Neural progenitor cell (in vitro differentiated cells): ENCODE measurements at regions not wholly inside any gene's neighbourhood (a gene's known extent, or its start where the extent isn't known, plus 50 kb on each side); places are given as distances from the start of the nearest gene placed in this dataset.

Source experiments
- DNase-seq: peaks from one replicate; pipeline ENCODE4 v3.0.0-alpha.2; 2016; ENCODE audit warnings: low spot score
- H2AFZ ChIP-seq: fragments of 200-600 bp; sonication (generic); replicated peaks from 2 replicates; pipeline ENCODE4 v1.6.1; 2016; ENCODE audit warnings: antibody characterized with exemption
- H3F3A ChIP-seq: fragments of 200-600 bp; sonication (generic); 2 replicates; pipeline ENCODE4 v1.6.1; 2016; ENCODE audit warnings: antibody characterized with exemption, low read depth
- H3K27ac ChIP-seq: fragments of 200-600 bp; sonication (generic); 2 replicates; pipeline ENCODE4 v1.5.1; 2016; ENCODE audit warnings: mild to moderate bottlenecking
- H3K27me3 ChIP-seq: fragments of 200-600 bp; sonication (generic); 2 replicates; pipeline ENCODE4 v1.6.1; 2016; ENCODE audit warnings: mild to moderate bottlenecking, moderate library complexity
- H3K36me3 ChIP-seq: fragments of 200-600 bp; sonication (generic); 2 replicates; pipeline ENCODE4 v1.5.1; 2016
- H3K4me1 ChIP-seq: fragments of 200-600 bp; sonication (generic); 2 replicates; pipeline ENCODE4 v1.6.1; 2016; ENCODE audit warnings: mixed run types
- H3K4me2 ChIP-seq: fragments of 200-600 bp; sonication (generic); 2 replicates; pipeline ENCODE4 v1.6.1; 2016
- H3K4me3 ChIP-seq: fragments of 200-600 bp; sonication (generic); 2 replicates; pipeline ENCODE4 v1.5.1; 2016
- H3K79me2 ChIP-seq: fragments of 200-600 bp; sonication (generic); 2 replicates; pipeline ENCODE4 v1.6.1; 2016; ENCODE audit warnings: low read depth
- H3K9ac ChIP-seq: fragments of 200-600 bp; sonication (generic); 2 replicates; pipeline ENCODE4 v1.6.1; 2016
- H3K9me3 ChIP-seq: fragments of 200-600 bp; sonication (generic); 2 replicates; pipeline ENCODE4 v1.5.1; 2016; ENCODE audit warnings: low read depth
- H4K20me1 ChIP-seq: fragments of 200-600 bp; sonication (generic); 2 replicates; pipeline ENCODE4 v1.6.1; 2016; ENCODE audit warnings: low read depth
- H3K27ac Mint-ChIP-seq: 3 replicates; pipeline ENCODE4 v1.8.0; 2021; ENCODE audit warnings: mixed read lengths
- H3K27me3 Mint-ChIP-seq: 2 replicates; pipeline ENCODE4 v1.8.0; 2022; ENCODE audit warnings: low read depth, mild to moderate bottlenecking, inconsistent platforms, moderate library complexity, mixed read lengths; ENCODE audit not compliant: insufficient read depth
- H3K36me3 Mint-ChIP-seq: 3 replicates; pipeline ENCODE4 v1.8.0; 2021; ENCODE audit warnings: mixed read lengths
- H3K4me1 Mint-ChIP-seq: 3 replicates; pipeline ENCODE4 v1.8.0; 2021; ENCODE audit warnings: mixed read lengths
- H3K4me3 Mint-ChIP-seq: 3 replicates; pipeline ENCODE4 v1.8.0; 2021; ENCODE audit warnings: mild to moderate bottlenecking, moderate library complexity, mixed read lengths
- H3K9me3 Mint-ChIP-seq: 3 replicates; pipeline ENCODE4 v1.8.0; 2020; ENCODE audit warnings: mixed read lengths
- EZH2 ChIP-seq: fragments of 200-600 bp; sonication (generic); IDR thresholded peaks from 2 replicates; pipeline ENCODE4 v1.6.1; 2017; ENCODE audit warnings: antibody characterized with exemption, mild to moderate bottlenecking, moderate library complexity
- EZH2phosphoT487 ChIP-seq: fragments of 200-600 bp; sonication (generic); IDR thresholded peaks from 2 replicates; pipeline ENCODE4 v1.6.1; 2017; ENCODE audit warnings: antibody characterized with exemption
- TF ChIP-seq, protein P1 (sequence below): fragments of 200-600 bp; sonication (generic); IDR thresholded peaks from 2 replicates; pipeline ENCODE4 v1.5.1; 2017; ENCODE audit warnings: antibody characterized with exemption, mild to moderate bottlenecking

- Histone ChIP-seq H2AFZ (no peak overlapping the region), H3K27ac (no peak overlapping the region), H3F3A (no peaks in the 10 kb centered on the region), H3K36me3 (no peaks in the 10 kb centered on the region), H3K9me3 (no peaks in the 10 kb centered on the region), H3K27me3 (no peaks in the 10 kb centered on the region), H3K79me2 (no peaks in the 10 kb centered on the region), H3K4me2 (no peak overlapping the region), H3K4me3 (no peak overlapping the region), H3K9ac (no peak overlapping the region), H3K4me1 (no peaks in the 10 kb centered on the region), H4K20me1 (no peaks in the 10 kb centered on the region)
- H3K4me1 Mint-ChIP-seq: peaks cover 8% of the 10 kb centered on the region
- TF ChIP-seq EZH2 (no peak), EZH2phosphoT487 (no peak)
- TF ChIP-seq, protein P1, sequence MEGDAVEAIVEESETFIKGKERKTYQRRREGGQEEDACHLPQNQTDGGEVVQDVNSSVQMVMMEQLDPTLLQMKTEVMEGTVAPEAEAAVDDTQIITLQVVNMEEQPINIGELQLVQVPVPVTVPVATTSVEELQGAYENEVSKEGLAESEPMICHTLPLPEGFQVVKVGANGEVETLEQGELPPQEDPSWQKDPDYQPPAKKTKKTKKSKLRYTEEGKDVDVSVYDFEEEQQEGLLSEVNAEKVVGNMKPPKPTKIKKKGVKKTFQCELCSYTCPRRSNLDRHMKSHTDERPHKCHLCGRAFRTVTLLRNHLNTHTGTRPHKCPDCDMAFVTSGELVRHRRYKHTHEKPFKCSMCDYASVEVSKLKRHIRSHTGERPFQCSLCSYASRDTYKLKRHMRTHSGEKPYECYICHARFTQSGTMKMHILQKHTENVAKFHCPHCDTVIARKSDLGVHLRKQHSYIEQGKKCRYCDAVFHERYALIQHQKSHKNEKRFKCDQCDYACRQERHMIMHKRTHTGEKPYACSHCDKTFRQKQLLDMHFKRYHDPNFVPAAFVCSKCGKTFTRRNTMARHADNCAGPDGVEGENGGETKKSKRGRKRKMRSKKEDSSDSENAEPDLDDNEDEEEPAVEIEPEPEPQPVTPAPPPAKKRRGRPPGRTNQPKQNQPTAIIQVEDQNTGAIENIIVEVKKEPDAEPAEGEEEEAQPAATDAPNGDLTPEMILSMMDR: no peak
- H3K27ac Mint-ChIP-seq: peak overlapping the region; percentile 66
- DNase-seq: no peak
- H3K36me3 Mint-ChIP-seq: no peaks in the 10 kb centered on the region
- no peaks in the 10 kb centered on the region for H3K9me3 Mint-ChIP-seq
- H3K4me3 Mint-ChIP-seq: no peak overlapping the region
- H3K27me3 Mint-ChIP-seq: peaks cover 6% of the 10 kb centered on the region
Measured at GRCh38 chr5:133825631-133826289, 142.7 kb downstream of the C5orf15 start.

DNA sequence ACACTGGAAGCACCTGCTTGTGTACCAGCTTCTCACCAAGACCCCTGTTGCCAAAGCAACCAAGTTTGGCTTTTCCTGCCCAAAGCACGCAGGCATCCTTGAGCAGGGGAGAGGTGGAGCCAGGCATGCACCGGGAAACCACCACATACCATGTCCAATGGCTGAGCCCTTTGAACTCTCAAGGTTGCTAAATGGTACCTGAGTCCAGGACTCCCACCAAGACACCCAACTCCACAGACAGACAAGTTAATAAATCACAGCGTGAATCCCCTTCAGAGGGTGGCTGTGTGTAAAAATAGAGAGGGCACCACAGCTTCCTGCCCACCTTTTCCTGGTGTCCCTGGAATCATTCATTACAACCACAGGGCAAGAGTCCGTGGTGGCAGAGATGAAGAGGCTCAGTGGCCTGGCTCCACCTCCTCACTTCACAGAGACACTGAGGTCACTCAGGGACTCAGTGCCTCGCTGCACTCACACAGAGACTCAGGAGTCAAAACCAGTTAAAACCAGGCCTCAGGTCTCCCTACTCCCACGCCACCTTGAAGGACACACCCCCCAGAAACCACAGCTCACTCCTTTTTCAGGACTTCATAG lies 143.7 kb downstream of the C5orf15 start:
- no peak overlapping the region for H3K4me2 ChIP-seq
- no peak overlapping the region for H3K9ac ChIP-seq
- Mint-ChIP-seq H3K4me1 (peaks cover 18% of the 10 kb centered on the region), H3K36me3 (no peaks in the 10 kb centered on the region), H3K4me3 (no peak overlapping the region), H3K27ac (no peak overlapping the region), H3K27me3 (peaks cover 6% of the 10 kb centered on the region), H3K9me3 (no peaks in the 10 kb centered on the region)
- no peak overlapping the region for H3K4me3 ChIP-seq
- DNase-seq: no peak
- H3F3A ChIP-seq: no peaks in the 10 kb centered on the region
- TF ChIP-seq, protein P1: no peak
- TF ChIP-seq EZH2phosphoT487: no peak
- TF ChIP-seq EZH2: no peak
- H3K4me1 ChIP-seq: no peaks in the 10 kb centered on the region
- no peaks in the 10 kb centered on the region for H3K79me2 ChIP-seq
- H3K9me3 ChIP-seq: no peaks in the 10 kb centered on the region
- no peaks in the 10 kb centered on the region for H4K20me1 ChIP-seq
- no peaks in the 10 kb centered on the region for H3K36me3 ChIP-seq
- no peak overlapping the region for H3K27ac ChIP-seq
- no peak overlapping the region for H2AFZ ChIP-seq
- H3K27me3 ChIP-seq: no peaks in the 10 kb centered on the region

GRCh38 chr5:133821889-133822288 lies 146.5 kb downstream of the C5orf15 start:
- H3K9ac ChIP-seq: no peak overlapping the region
- Mint-ChIP-seq H3K4me1 (peaks cover 27% of the 10 kb centered on the region), H3K27ac (no peak overlapping the region), H3K9me3 (no peaks in the 10 kb centered on the region), H3K27me3 (peaks cover 3% of the 10 kb centered on the region), H3K36me3 (no peaks in the 10 kb centered on the region), H3K4me3 (no peak overlapping the region)
- H3K4me2 ChIP-seq: no peak overlapping the region
- no peaks in the 10 kb centered on the region for H3K79me2 ChIP-seq
- no peak for DNase-seq
- peaks cover 8% of the 10 kb centered on the region for H3K4me1 ChIP-seq
- no peaks in the 10 kb centered on the region for H3K9me3 ChIP-seq
- H3K36me3 ChIP-seq: no peaks in the 10 kb centered on the region
- H3K4me3 ChIP-seq: no peak overlapping the region
- no peak overlapping the region for H3K27ac ChIP-seq
- H4K20me1 ChIP-seq: no peaks in the 10 kb centered on the region
- H3F3A ChIP-seq: no peaks in the 10 kb centered on the region
- no peaks in the 10 kb centered on the region for H3K27me3 ChIP-seq
- no peak overlapping the region for H2AFZ ChIP-seq
- TF ChIP-seq, protein P1: no peak
- no peak for TF ChIP-seq EZH2phosphoT487
- TF ChIP-seq EZH2: no peak
